ENCODE measurements at regions not wholly inside any gene's neighbourhood (a gene's known extent, or its start where the extent isn't known, plus 50 kb on each side); places are given as distances from the start of the nearest gene placed in this dataset.

DNA sequence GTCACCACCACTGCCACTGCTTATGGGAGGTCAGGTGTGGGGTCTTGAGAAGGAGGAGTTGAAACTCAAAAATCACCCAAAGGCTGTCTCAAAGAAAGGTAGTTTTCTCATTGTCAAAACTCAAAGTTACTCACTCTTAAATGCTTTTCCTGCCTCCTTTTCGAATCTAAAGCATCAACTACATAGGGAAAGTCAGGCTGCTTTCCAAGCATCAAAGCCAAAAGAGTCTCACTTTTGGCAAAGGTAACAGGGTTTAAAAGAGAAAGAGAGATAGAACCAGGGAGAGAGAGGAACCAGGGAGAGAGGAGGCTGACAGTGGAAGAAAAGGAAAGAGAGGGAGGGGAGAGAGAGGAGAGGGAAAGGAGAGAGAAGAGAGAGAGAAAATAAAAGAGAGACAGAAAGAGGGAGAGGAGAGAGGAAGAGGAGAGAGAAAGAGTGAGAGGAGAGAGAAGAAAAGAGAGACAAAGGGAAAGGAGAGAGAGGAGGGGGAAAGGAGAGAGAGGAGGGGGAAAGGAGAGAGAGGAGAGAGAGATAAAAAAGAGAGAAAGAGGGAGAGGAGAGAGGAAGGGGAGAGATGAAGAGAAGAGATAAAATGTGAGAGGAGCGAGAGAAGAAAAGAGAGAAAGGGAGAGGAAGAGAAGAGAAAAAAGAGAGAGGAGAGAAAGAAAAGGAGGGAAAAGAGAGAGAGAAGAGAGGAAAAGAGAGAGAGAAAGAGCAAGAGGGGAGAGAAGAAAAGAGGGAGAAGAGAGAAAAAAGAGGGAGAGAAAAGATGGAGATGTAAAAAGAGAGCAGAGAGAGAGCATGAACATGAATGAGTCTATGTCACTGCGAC, 262.0 kb upstream of the TSHZ3 start:
- DNase-seq = no peak

DNA sequence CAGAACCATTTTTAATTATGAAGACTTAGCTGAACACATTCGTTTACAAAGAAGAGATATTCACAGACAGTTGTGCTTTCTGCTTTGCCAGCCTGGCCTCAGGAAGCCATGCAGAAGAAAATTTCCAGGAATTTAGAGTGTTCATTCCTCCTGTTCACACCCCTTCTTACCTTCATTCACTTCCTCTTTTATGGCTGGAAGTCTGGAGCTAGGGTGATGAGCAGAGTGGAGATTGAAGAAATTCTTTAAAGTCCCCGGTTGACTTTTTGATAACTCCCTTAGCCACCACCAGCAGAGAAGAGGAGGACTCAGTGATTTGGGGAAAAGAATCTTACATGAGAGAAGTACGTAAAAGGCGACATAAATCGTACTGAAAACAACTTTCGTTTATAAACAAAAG, 263.6 kb upstream of the TSHZ3 start:
- no peak for DNase-seq

DNA sequence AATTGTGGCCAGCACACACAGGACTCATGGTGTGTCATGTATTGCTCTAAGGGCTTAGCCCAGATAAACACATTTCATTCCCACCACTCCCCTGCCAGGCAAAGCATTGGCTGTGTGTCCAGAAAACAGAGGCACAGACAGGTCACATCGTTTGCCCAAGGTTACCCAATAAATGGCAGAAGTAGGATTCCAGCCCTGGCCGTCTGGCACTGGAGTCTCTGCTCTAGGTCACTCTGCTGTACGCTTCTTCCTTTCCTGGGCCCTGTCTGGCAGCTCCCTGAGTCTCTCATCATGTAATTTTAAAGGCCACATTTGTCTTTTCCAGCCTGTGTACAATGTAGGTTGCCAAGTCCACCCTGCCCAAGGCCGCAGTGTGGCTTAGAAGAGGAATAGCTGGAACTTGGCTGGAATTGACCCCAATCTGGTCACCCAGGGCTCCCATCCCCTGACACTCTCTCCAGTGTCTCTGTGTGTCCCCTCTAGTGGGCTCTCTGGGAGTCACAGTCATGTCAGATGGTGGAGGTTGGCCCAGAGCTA, 264.5 kb upstream of the TSHZ3 start:
- no peak for DNase-seq

DNA sequence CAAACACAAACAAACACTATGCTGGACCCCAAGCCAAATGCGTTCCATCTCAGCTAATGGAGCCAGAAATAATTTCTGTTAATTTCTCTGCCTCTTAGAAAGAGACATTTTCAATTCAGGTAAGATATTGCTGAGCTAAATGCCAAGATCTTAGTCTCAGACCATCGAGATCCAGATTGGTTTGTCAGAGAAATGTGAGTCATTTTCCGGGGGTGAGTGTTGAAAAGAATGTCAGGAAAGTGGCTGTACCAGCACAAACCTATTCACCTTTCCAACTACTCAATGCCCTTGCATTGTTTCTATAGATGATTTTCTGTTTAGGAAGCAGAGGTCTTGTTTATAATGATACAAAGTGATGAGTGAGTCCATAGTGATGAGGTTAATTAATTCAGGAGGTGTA, 266.8 kb upstream of the TSHZ3 start:
- DNase-seq = no peak

DNA sequence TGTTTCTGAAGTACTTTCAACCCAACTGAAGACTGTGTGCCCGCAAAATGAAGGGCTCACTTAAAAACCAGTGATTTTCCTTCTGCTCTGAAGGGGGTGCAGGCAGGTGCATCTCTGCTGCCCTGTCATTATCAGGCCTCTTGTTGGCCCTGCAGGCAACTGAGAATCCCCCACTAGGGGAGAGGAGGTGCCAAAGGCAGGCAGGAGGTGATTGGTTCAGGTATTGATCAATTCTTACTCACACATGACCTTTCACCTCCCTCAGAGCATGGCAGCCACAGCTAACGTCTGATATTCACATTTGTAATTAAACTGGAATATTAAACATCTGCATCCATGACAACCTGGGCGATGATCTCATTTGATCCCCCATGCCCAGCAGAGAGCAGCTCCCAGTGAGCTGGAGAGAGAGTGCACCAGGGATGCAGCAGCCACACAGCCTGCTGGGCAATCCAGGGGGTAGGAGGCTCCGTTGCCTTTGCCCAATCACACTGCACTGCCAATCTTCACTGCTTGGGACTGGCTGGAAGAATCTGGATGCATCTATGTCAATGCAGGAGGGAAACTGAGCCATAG, 267.9 kb upstream of the TSHZ3 start:
- no peak for DNase-seq

DNA sequence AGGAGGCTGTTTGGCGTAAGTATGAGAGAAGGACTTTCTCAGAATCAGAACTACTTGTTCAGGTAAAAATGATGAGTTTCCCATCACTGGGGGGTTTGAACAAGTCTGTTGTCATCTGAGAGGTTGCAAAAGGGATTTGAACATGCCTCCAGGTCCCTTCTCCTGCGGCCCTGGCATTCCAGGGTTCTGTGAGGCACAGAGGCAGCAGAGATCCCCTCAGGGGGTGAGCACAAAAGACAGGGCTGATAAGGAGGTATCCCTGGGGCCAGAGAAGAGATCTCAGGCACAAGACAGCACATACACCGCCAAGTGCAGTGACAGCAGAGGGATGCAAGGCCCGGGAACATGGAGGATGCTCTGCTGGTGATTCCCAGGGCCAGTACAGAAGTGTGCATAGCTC, 275.8 kb upstream of the TSHZ3 start:
- no peak for DNase-seq

DNA sequence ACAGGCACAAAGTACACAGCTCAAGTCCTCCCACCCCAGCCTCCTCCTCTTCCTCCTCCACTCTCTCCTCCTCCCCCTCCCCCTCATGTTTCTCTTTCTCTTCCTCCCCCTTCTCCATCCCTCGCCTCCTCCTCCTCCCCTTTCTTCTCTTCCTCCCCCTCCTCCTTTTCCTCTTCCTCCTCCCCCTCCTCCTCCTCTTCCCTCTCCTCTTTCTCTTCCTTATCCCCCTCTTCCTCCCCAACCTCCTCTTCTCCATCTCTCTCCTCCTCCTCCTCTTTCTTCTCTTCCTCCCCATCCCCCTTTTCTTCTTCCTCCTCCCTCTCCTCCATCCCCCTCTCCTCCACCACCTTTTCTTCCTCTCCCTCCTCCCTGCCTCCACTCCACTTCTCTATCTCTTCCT, 276.3 kb upstream of the TSHZ3 start:
- no peak for DNase-seq

DNA sequence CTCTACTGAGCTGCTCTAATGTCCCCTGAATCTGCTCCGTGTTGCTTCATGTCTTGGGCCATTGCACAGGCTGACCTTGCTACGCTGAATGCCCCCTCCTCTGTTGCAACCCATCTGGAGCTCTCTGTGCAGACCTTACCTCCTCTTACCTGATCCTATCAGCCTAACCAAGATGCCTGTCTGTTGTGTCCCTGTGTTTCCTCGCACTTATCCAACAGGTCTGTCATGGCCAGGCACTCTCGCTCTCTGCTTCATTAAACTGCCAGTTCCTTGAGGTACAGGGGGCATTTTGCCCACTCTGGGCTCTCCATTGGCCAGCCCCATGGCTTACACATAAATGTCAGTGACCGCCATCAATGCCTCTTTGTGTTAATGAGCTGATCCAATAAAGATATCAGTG, 277.7 kb upstream of the TSHZ3 start:
- DNase-seq = no peak

DNA sequence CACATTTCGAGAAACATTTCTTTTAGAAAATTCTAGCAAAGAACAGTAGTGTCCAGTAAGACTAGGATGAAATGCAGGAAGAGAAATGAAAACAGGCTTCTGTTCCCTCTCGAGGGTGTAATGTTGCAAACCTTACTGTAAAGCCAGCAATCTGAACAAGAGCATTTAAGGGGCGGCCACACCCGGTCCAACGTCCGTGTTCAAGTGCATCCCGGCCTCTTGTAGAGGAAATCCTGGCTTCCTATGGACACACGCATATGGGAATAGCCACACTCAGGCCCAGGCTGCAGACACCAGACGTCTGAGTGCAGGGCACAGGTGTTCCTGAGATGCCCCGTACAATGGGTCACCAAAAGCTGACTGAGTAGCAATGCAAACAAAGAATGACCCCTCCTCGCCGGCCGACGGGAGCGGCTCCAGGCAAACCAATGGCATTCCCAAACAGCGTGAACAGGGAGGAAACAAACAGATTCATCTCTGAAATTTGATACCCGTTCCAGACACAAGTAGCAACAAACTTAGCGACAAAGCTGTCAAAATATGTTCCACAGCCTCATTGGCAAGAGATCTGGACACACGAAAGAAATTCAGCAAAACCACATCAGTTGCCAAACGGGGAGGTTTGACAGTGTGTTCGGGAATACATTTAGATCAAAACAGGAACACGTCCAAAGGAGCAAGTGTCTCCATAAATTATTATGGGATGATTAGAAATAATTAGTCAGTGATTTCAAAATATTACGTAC, 278.6 kb upstream of the TSHZ3 start:
- no peak for DNase-seq

DNA sequence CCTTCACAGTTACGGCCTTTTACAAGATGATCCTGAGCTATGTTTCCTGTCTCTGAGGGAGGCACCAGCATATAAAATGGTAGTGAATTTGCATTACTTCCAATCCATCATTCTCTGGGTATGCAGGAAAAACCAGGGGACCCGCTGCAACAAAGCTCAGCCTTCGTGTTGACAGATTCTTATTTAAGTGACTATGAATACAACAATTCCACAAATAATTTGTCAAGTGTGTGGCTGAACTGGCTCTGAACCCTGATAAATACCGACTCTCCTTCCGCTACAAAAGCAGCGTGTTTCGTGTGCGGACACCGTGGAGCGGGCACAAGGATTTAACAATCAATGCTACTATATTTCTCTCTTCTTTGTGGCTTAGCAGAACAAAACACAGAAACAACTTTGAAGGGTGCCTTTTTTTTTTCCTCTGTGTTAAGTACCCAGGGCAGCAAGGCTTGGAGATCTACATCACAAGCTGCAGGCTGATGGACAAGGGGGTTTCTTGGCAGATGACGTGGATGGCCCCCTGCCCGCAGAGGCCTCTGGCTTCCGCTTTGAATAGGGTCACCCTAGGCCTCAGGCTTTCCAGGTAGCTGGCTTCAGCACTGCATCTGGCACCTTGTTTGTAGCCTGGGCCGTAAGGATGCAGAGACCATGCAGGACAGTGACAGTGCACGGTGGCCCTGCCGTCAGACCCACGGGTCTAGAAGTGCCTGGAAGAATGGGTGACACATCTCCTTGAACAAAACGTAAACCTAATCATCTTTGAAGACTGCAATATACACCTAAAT, 280.5 kb upstream of the TSHZ3 start:
- DNase-seq = no peak

DNA sequence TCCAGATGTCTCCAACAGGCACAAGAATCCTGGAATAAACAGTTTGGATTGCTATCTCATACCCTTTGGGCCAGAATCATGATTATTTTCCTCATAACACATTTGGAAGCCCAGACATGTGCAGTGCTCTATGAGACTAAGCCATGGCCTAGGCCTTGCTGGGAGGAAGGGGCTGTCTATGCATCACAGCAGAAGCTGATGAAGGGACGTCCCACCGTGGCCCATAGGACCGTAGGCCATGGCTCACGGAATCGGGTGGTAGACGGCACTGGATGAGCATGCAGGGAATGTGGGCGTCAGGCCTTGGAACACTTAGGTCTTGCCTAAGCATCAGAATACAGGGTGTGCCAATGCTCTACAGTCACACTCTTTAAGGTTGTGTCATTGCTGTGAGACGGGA, 283.8 kb upstream of the TSHZ3 start:
- no peak for DNase-seq

DNA sequence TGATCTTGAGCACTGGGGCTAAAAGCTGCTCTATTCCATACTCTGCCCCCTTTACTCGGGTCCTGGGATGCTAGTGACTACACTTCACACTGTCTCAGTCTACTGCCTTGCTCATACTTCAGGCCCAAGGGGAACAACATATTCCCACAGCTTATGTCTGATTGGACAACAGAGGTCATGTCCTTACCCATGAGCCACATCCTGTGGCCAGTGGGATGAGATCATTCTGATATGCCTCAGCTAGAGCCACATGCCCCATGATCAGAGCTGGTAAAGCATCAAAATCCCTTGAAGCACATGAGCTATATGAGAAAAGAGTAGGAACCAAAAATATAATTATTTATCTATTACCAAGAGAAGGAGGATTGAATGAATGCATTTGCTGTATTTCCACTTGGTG, 290.1 kb upstream of the TSHZ3 start:
- DNase-seq = no peak

DNA sequence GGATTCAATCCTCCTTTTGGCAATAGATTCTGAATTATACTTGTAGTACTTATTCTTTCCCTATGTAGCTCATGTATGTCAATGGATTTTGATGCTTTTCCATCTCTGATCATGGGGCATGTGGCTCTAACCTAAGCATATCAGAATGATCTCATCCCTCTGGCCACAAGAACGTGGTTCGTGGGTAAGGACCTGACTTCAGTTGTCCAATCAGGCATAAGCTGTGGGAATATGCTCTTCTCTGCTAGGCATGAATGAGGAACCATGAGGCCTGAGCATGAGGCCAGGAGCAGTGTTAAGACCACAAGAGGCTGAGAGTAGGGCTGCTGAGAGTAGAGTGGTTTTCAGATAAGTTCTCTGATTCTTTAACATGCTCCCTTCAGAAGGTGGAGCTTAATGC, 292.4 kb upstream of the TSHZ3 start:
- no peak for DNase-seq

DNA sequence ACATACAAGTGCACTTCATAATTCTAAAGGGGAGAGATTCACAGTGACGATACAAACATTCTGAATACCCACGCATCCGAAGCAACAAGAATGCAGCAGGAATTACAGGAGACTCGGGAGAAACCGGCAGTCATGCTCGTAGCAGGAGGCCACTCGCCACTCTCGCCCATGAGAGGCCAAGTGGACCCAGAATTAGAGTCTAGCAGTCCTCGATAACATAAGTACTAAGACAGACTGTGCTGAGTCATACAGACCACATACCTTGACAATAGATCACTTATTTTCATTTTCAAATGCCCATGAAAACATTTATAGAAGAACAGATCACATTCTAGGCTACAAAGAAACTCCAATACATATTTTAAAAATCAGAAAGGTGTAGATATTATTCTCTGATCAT, 299.1 kb upstream of the TSHZ3 start:
- DNase-seq = no peak

DNA sequence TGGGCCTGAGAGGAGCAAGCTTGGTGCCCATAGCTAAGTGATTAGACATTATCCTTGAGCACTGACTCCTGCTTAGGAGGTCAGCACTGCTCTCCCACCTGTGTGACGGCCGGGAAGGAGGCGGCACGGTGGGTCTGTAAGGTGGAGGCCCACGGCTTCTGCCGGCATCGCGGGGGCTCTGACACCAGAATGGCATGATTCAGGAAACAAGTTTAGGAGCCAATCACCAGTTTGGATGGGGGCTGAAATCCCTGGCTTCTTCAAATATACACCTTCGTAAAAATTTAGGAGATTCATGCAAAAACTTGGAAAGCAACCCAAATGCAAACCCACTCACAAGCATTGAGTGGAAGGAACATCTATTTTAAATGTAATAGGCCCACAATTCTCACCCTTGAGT, 307.3 kb upstream of the TSHZ3 start:
- DNase-seq = no peak

DNA sequence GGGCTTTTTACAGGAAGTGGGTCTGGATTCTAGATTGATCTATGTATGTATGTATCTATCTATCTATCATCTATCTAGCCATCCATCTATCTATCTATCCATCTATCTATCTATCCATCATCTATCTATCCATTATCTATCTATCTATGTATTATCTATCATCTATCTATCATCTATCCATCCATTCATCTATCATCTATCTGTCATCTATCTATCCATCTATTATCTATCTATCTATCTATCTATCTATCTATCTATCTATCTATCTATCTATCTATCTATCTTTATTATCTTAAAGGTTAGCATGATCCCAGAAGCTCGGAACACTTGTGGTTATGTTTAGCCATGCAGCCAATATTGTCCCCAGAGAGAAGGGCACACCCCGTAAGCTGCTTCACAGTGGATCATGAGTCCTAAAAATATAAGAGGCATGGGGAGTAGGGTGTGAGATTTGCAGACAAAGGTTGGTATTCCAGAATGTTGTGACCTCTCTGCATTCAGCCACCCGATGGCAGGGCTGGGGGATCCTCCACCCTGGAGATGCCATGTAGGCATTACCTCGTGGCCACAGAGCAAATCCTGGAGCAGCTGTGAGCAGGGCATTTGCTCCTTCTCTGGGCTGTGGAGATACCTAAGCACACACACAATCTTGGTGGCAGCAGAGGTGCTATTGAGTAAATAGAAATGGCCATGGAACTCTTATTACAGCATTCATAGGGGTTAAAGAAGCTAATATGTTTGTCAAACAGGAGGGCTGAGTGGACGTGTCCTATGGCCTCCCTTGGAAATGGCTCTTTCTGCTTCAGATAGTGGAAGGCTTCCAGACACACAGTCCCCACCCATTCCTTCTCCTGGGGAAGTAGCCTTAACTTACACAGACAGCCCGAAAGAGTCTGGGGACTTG, 310.0 kb upstream of the TSHZ3 start:
- no peak for DNase-seq

DNA sequence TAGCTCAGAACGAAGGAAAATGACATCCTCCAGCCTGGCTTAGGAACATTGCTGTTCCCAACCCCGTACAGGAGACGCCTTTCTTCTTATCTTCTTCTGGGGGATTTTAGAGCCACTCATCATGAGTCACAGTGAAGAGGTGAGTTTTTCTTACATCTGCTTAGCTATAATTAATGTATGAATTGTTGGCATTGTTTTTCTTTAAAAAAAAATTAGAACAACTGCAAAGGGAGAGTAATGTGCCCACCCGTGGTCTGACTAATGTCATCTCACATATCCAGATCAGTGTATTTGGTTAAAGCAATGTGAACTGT, 310.6 kb upstream of the TSHZ3 start:
- no peak for DNase-seq

DNA sequence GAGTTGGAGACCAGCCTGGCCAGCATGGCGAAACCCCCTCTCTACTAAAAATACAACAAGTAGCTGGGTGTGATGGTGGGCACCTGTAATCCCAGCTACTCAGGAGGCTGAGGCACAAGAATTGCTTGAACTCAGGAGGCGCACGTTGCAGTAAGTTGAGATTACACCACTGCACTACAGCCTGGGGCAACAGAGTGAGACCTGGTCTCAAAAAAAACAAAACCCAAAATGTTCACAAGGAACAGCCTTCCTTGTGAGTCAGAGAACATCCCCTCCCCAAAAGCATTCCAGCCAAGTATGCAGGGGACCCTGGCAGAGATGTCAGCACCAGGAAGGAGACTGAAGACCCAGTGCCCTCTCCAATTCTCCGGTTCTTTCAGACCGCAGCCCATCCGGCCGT, 314.9 kb upstream of the TSHZ3 start:
- DNase-seq = no peak

DNA sequence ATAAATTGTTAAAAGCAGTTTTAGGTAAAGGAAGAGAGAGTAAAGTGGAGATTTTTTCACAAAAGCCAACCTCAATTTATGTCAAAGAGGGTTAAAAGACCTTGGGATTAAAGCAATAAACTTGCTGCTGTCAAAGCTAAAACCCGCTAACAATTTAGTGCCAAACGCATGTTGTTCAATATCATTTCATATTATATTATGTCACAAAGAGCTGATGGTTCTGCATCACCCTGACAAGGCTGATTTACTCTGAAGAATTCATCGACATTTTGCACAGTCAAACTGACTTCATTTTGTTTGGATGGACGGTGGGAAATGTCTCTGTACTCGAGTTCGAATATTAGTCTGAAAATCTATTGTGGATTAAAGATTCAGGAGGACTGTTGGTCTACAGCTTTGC, 315.8 kb upstream of the TSHZ3 start:
- no peak for DNase-seq

DNA sequence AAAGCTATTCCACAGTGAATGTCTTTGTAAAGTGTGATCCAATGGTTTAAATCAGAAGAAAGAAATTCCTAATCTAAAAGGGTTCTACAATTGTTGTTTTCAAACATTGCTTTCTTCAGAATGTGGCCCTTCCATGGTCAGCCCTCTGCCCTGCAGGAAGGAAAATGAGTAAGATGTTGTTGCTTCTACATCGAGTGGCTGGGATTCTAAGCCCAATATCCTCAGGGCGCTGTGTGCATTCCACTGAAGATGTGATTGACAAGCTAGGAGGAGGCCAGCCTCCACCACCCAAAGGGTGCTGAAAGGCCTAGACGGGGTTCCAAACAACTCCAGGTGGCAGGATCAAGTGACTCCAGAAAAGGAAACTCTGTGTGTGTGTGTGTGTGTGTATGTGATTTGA, 316.9 kb upstream of the TSHZ3 start:
- DNase-seq = no peak

DNA sequence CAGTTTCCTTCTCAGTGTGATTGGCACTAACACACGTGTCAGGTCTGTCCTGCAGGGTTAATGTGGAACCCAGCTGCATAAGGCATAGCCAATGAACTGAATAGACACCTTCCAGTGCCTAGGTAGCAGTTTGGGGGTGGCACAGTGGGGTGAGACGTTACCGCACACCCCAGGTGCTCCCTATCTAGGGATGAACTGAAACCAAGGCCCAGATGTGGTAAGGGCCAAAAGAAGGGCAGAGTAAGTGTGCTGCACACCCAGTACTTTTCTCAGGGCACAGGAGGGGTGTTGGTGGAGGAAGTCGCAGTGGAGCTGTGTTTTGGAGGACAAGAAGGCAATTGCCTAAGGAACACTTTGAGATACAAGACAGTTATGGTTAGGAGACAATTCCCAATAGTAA, 317.9 kb upstream of the TSHZ3 start:
- peak; percentile 3 for DNase-seq

DNA sequence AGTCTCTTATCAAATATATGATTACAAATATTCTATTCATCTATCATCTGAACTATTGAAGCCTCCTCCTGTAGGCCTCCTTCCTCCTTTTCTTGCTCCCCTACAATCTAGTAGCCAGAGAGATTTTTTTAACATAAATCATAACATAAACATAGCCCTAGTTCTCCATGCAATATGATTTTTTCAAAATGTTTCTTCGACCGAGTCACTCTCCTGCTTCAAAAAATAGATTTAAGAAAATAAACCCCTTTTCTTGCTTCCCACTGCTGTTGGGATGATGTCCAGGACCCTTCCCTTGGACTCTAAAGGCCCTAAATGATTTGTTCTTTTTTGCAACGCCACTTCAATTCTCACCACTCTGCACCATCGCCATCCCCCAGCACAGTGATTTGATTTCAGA, 319.7 kb upstream of the TSHZ3 start:
- DNase-seq = no peak

All from RPMI8226 (cell line).